Loucy (cell line): ENCODE measurements at regions not wholly inside any gene's neighbourhood (a gene's known extent, or its start where the extent isn't known, plus 50 kb on each side); places are given as distances from the start of the nearest gene placed in this dataset.
A peak's percentile ranks its signal among the peaks of the same experiment; 100 is the strongest.

ENCODE experiments used
- H2AFZ ChIP-seq: fragments of 200-600 bp; sonication (generic); 2 replicates; pipeline ENCODE4 v1.6.0; 2016; ENCODE audit warnings: antibody characterized with exemption, mild to moderate bottlenecking, low read length, moderate library complexity
- H3F3A ChIP-seq: fragments of 200-600 bp; 2 replicates; pipeline ENCODE4 v1.6.0; 2016; ENCODE audit warnings: antibody characterized with exemption, low read depth, mild to moderate bottlenecking
- H3K27me3 ChIP-seq: fragments of 200-600 bp; sonication (generic); 2 replicates; pipeline ENCODE4 v1.6.1; 2014; ENCODE audit warnings: low read length, mild to moderate bottlenecking; ENCODE audit not compliant: insufficient read depth, poor library complexity, severe bottlenecking
- H3K36me3 ChIP-seq: fragments of 200-600 bp; sonication (generic); 2 replicates; pipeline ENCODE4 v1.6.1; 2016; ENCODE audit warnings: low read length; ENCODE audit not compliant: insufficient read depth
- H3K4me1 ChIP-seq: fragments of 200-600 bp; sonication (generic); 2 replicates; pipeline ENCODE4 v1.5.1; 2014; ENCODE audit warnings: low read length, mild to moderate bottlenecking; ENCODE audit not compliant: insufficient read depth, poor library complexity, severe bottlenecking
- H3K4me2 ChIP-seq: fragments of 200-600 bp; sonication (generic); 2 replicates; pipeline ENCODE4 v1.6.0; 2014; ENCODE audit warnings: antibody characterized with exemption, low read length, low read depth, mild to moderate bottlenecking; ENCODE audit not compliant: poor library complexity, severe bottlenecking
- H3K4me3 ChIP-seq: fragments of 200-600 bp; sonication (generic); 2 replicates; pipeline ENCODE4 v1.5.1; 2014; ENCODE audit warnings: low read length, mild to moderate bottlenecking, mixed read lengths; ENCODE audit not compliant: poor library complexity, severe bottlenecking
- H3K79me2 ChIP-seq: fragments of 200-600 bp; sonication (generic); 2 replicates; pipeline ENCODE4 v1.6.1; 2014; ENCODE audit warnings: low read length; ENCODE audit not compliant: insufficient read depth
- H3K9ac ChIP-seq: fragments of 200-600 bp; sonication (generic); 2 replicates; pipeline ENCODE4 v1.6.0; 2014; ENCODE audit warnings: mild to moderate bottlenecking, low read depth, low read length, moderate library complexity; ENCODE audit not compliant: poor library complexity, severe bottlenecking
- H3K9me2 ChIP-seq: fragments of 200-600 bp; sonication (generic); replicated peaks from 2 replicates; pipeline ENCODE4 v1.6.1; 2016; ENCODE audit warnings: low read depth, low read length, mixed read lengths
- H3K9me3 ChIP-seq: fragments of 200-600 bp; sonication (generic); 2 replicates; pipeline ENCODE4 v1.6.1; 2014; ENCODE audit warnings: mild to moderate bottlenecking, antibody characterized with exemption, low read length, low read depth; ENCODE audit not compliant: insufficient read depth
- H4K20me1 ChIP-seq: fragments of 200-600 bp; sonication (generic); 2 replicates; pipeline ENCODE4 v1.6.0; 2014; ENCODE audit warnings: antibody characterized with exemption, low read length, mild to moderate bottlenecking; ENCODE audit not compliant: insufficient read depth, poor library complexity, severe bottlenecking
- CTCF ChIP-seq: fragments of 200-600 bp; sonication (generic); conservative IDR thresholded peaks from 2 replicates; pipeline ENCODE4 v1.5.1; 2014; ENCODE audit warnings: mild to moderate bottlenecking, antibody characterized with exemption, low read length
- EZH2phosphoT487 ChIP-seq: fragments of 200-600 bp; IDR thresholded peaks from 2 replicates; pipeline ENCODE4 v1.6.1; 2018; ENCODE audit warnings: antibody characterized with exemption, mild to moderate bottlenecking, moderate library complexity, borderline replicate concordance

GRCh38 chr4:124945422-124945821, 232.9 kb upstream of the ANKRD50 start:
- H3K9me3 ChIP-seq, result no peaks in the 10 kb centered on the region
- H3K4me3 ChIP-seq, result peak overlapping the region; percentile 14
- no peaks in the 10 kb centered on the region for H3F3A ChIP-seq
- H3K9ac ChIP-seq, result no peak overlapping the region
- no peaks in the 10 kb centered on the region for H3K9me2 ChIP-seq
- H3K4me1 ChIP-seq, result no peaks in the 10 kb centered on the region
- peak overlapping the region; percentile 21 for H3K4me2 ChIP-seq
- H3K27me3 ChIP-seq, result no peaks in the 10 kb centered on the region
- H4K20me1 ChIP-seq, result no peaks in the 10 kb centered on the region
- no peaks in the 10 kb centered on the region for H3K79me2 ChIP-seq
- no peaks in the 10 kb centered on the region for H3K36me3 ChIP-seq
- TF ChIP-seq EZH2phosphoT487 (no peak), CTCF (no peak)
- H2AFZ ChIP-seq, result peak overlapping the region; percentile 14; the same call in 1 of the 2 replicates

- Histone ChIP-seq H3K9me2 (no peaks in the 10 kb centered on the region), H3K36me3 (no peaks in the 10 kb centered on the region), H3F3A (no peaks in the 10 kb centered on the region), H3K4me2 (no peak overlapping the region), H3K4me1 (no peaks in the 10 kb centered on the region), H4K20me1 (no peaks in the 10 kb centered on the region), H3K79me2 (no peaks in the 10 kb centered on the region), H3K27me3 (no peaks in the 10 kb centered on the region), H2AFZ (no peak overlapping the region), H3K9me3 (no peaks in the 10 kb centered on the region), H3K4me3 (no peak overlapping the region), H3K9ac (no peak overlapping the region)
- TF ChIP-seq EZH2phosphoT487 (no peak), CTCF (peak; percentile 48)
Observed at GRCh38 chr4:124943938-124944337, 231.4 kb upstream of the ANKRD50 start.

DNA sequence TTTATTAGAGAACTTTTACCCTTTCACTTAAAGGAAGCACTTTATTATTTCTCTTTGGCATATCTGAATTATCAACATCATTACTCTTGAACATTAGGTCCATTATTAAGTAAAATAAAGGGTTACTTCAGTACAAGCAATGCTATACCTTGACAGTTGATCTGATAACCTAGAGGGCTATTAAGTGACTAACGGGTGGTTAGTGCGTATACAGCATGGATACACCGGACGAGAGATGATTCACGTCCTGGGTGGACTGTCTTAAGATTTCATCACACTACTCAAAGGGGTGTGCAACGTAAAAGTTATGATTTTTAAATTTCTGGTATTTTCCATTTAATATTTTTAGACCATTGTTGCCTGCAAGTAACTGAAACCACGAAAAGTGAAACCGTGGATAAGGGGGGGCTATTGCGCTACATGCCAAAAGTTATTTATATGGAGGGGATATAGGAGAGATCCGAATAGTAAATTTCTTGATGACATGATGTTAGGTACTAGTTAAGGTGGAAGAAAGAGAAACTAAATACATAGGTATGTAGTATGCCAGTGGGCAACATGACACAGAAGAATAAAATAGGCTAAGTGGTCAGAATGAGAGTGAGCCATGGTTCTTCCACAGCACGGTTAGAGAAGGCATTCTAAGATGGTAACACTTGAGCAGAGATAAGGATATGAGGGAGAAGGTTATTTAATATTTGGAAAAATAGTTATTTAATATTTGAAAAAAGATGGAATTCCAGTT, 230.8 kb upstream of the ANKRD50 start:
- H3K9ac ChIP-seq, result no peak overlapping the region
- no peaks in the 10 kb centered on the region for H3K27me3 ChIP-seq
- TF ChIP-seq EZH2phosphoT487 (no peak), CTCF (no peak)
- no peak overlapping the region for H3K4me2 ChIP-seq
- H3K9me2 ChIP-seq, result no peaks in the 10 kb centered on the region
- no peaks in the 10 kb centered on the region for H3K79me2 ChIP-seq
- no peaks in the 10 kb centered on the region for H3F3A ChIP-seq
- H4K20me1 ChIP-seq, result no peaks in the 10 kb centered on the region
- H3K4me1 ChIP-seq, result no peaks in the 10 kb centered on the region
- no peaks in the 10 kb centered on the region for H3K9me3 ChIP-seq
- no peak overlapping the region for H2AFZ ChIP-seq
- no peak overlapping the region for H3K4me3 ChIP-seq
- H3K36me3 ChIP-seq, result no peaks in the 10 kb centered on the region
